IPS-20b (cell line): ENCODE measurements at regions not wholly inside any gene's neighbourhood (a gene's known extent, or its start where the extent isn't known, plus 50 kb on each side); places are given as distances from the start of the nearest gene placed in this dataset.

Source experiments
- H3K27ac ChIP-seq: one replicate; pipeline ENCODE4 v1.5.1; 2013; ENCODE audit warnings: low read length
- H3K27me3 ChIP-seq: 2 replicates; pipeline ENCODE4 v1.6.1; 2013; ENCODE audit warnings: mild to moderate bottlenecking, low read length, inconsistent platforms; ENCODE audit not compliant: insufficient read depth
- H3K36me3 ChIP-seq: 2 replicates; pipeline ENCODE4 v1.6.1; 2013; ENCODE audit warnings: low read depth, mild to moderate bottlenecking, inconsistent platforms, low read length, moderate library complexity; ENCODE audit not compliant: insufficient read depth
- H3K4me1 ChIP-seq: 2 replicates; pipeline ENCODE4 v1.6.1; 2013; ENCODE audit warnings: mild to moderate bottlenecking, control low read depth, inconsistent platforms, low read length, moderate library complexity; ENCODE audit not compliant: insufficient read depth
- H3K4me3 ChIP-seq: 2 replicates; pipeline ENCODE4 v1.5.1; 2013; ENCODE audit warnings: mild to moderate bottlenecking, low read length, inconsistent platforms
- H3K9ac ChIP-seq: 2 replicates; pipeline ENCODE4 v1.6.1; 2013; ENCODE audit warnings: low read depth, mild to moderate bottlenecking, inconsistent platforms, low read length, moderate library complexity
- H3K9me3 ChIP-seq: 2 replicates; pipeline ENCODE4 v1.6.1; 2013; ENCODE audit warnings: mild to moderate bottlenecking, low read depth, low read length, inconsistent platforms; ENCODE audit not compliant: insufficient read depth

DNA sequence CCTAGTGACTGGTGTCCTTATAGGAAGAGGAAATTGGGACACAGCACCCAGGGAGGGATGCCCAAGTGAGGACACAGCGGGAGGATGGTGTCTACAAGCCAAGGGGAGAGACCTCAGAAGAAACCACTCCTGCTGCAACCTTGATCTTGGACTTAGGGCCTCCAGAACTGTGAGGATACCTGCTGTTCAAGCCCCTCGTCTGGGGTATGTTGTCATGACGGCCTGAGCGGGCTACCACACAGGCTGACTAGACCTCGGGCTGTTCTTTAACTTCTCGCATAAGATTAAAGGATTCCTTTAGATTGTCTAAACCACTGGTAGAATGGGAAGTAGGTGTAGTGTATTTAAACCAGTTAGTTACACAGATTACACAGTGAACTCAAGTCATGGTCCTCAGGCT, 138.3 kb downstream of the ASB1 start:
- H3K9me3 ChIP-seq, result no peaks in the 10 kb centered on the region
- no peaks in the 10 kb centered on the region for H3K4me1 ChIP-seq
- no peak overlapping the region for H3K9ac ChIP-seq
- H3K4me3 ChIP-seq, result no peak overlapping the region
- no peaks in the 10 kb centered on the region for H3K36me3 ChIP-seq
- no peaks in the 10 kb centered on the region for H3K27me3 ChIP-seq
- H3K27ac ChIP-seq, result no peak overlapping the region

DNA sequence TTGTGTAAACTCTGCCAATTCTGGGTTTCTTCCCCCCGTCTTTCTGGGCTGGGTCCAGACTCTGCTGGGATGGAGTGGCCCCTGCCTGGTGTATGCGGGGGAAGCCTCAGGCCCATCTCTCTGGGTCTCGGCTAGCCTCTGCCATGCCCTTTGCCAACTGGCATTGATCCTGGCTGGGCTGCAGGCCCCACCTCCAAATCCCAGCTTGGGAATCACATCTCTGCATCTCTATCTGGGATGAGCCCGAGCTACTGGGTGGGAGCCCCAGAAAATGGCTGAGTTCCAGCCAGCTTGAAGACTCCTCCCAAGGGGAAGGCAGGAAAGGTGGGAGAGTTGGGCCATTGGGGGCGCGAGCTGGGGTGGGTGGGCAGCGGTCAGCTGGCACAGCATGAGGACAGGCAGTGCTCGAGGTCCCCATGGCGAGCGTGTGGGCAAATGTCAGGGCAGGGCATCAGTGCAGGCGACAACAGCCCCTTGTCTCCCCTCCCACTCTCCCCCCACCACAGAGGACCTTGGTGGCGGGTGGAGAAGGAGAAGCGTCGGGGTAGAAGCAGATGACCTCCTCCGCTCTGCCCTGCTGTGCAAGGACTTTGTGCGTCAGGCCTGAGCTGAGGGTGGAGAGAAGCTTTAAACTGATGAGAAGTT, 139.4 kb downstream of the ASB1 start:
- H3K27ac ChIP-seq, result no peak overlapping the region

DNA sequence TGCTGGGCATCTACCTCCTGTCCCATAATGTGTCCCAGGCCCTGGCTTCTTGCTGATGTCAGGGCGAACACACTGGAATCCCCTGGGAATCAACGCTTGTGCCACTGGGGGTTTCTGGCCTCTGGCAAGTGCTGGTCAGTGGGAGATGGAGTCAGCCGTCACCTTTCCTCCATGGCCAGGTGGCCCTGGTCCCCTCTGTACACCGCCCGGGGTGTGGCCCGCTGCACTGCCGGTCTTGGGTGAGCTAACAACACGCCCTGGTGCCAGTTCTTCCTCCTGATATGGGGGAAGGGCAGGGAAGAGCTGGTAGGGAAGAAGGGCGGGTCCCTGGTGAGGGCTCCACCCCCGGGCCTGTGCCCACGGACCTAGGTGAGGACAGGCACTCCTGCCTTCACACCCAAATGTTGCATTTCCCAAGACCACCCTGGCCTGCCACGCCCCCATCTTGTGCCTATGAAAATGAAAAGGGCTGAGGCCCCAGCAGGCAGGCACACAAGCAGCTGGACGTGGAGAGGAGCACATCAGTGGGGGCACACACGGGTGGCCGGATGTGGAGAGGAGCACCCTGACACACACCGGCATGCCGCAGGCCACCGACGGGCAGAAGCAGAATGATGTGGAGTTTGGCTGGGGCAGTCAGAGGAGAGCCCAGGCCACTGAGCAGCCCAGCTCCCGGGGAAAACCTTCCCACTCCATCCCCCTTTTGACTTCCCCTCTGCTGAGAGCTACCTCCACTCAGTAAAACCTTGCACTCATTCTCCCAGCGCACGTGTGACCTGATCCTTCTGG, 140.5 kb downstream of the ASB1 start:
- no peaks in the 10 kb centered on the region for H3K9me3 ChIP-seq
- no peaks in the 10 kb centered on the region for H3K36me3 ChIP-seq
- no peaks in the 10 kb centered on the region for H3K4me1 ChIP-seq
- H3K27ac ChIP-seq, result no peak overlapping the region
- H3K4me3 ChIP-seq, result no peak overlapping the region
- no peaks in the 10 kb centered on the region for H3K27me3 ChIP-seq
- H3K9ac ChIP-seq, result no peak overlapping the region

More for the DNA sequence above, 139.4 kb downstream of the ASB1 start:
- Histone ChIP-seq H3K36me3 (no peaks in the 10 kb centered on the region), H3K9me3 (no peaks in the 10 kb centered on the region), H3K9ac (no peak overlapping the region), H3K4me3 (no peak overlapping the region), H3K27me3 (no peaks in the 10 kb centered on the region), H3K4me1 (no peaks in the 10 kb centered on the region)

DNA sequence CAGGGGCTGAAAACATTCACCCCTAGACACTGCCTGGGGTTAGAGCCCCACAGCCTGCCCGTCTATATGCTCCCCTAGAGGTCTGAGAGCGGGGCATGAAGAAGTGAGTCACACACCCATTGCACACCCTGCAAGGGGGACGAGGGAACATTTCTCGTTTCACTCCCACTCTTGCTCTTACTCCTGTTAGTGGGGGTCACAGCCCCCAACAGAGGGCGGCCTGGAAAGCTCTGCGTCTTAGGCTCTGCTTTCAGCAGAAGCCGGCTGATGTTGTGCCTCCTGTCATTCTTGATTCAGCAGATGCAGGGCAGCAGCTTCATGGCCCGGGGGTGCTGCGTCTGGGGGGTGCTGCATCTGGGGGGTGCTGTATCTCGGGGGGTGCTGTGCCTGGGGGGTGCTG, 141.3 kb downstream of the ASB1 start:
- H3K9ac ChIP-seq, result no peak overlapping the region
- H3K27ac ChIP-seq, result no peak overlapping the region
- H3K9me3 ChIP-seq, result no peaks in the 10 kb centered on the region
- no peaks in the 10 kb centered on the region for H3K4me1 ChIP-seq
- H3K36me3 ChIP-seq, result no peaks in the 10 kb centered on the region
- no peak overlapping the region for H3K4me3 ChIP-seq
- no peaks in the 10 kb centered on the region for H3K27me3 ChIP-seq

DNA sequence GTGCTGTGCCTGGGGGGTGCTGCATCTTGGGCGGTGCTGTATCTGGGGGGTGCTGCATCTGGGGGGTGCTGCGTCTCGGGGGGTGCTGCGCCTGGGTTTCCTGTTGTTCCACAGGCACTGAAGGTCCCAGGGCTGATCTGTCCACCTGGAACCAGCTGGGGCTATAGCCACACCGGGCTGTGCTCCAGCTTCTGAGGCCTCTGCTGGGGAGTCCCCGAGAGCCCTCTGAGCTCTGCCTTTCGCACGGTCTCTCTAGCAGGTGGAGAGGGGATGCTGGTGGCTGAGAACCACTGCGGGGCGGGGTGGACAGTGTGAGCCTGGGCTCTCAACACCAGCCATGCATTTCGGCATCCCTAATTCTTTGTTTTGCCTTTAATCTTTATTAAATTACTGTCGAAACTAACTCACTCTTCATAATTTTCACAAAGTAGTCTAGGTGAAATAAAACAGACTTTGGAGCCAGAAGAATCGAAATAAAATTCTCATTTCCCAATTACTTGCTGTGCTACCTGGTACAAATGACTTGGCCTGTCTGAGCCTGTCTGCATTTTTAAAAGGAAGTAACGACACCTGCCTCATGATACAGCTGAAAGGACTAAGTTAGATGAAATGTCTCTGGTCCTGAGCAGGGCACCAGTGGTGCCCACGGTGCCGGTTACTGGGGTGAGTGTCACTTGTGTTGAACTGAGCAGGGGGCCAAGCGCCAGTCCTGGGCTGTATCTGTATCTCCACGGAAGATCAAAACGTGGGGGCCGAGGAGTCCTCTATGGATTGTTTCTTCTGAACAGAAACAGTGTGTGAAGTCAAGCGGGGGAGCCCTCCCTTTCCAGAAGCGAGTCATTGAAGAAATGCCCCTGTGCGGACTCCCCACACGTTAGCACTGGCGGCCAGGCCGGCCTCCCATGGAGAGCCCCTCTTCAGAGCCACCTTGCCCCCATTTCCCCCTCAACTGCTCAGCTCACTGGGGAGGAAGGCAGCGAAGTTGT, 142.0 kb downstream of the ASB1 start:
- Histone ChIP-seq H3K27ac (no peak overlapping the region), H3K27me3 (no peaks in the 10 kb centered on the region), H3K9ac (no peak overlapping the region), H3K9me3 (no peaks in the 10 kb centered on the region), H3K4me1 (no peaks in the 10 kb centered on the region), H3K36me3 (no peaks in the 10 kb centered on the region), H3K4me3 (no peak overlapping the region)

DNA sequence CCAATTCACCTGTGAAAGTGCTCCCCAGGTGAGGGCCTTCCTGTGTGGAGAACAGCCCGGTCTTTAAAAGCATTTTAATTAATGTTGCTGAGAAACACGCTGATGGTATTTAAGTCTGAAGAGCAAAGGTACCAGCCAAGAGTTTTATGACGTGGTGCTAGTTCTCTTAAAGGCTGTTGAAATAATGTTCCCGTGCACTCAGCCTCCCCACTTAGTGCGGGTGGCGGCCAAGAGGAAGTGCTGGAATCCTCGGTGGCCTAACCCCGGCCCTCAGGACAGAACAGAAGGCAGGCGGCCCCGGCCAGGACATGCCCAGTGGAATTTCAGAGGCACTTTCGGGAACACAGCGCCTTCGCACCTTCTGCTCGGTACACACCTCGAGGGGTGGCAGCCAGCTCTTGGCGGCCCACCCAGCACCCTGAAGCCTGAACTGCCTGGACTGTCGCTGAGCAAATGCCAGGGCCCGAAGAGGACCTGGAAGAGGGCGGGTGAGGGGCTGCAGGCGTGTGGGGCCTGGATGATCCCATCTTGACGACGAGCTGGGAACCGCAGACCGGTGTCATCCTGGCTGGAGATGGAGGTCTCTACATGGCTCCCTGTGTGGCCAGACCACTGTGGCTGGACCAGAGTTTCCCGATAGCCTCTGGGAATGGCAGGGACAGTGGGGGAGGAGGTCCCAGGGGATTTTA, 142.9 kb downstream of the ASB1 start:
- H3K27ac ChIP-seq, result no peak overlapping the region
- H3K27me3 ChIP-seq, result no peaks in the 10 kb centered on the region
- H3K4me3 ChIP-seq, result no peak overlapping the region

DNA sequence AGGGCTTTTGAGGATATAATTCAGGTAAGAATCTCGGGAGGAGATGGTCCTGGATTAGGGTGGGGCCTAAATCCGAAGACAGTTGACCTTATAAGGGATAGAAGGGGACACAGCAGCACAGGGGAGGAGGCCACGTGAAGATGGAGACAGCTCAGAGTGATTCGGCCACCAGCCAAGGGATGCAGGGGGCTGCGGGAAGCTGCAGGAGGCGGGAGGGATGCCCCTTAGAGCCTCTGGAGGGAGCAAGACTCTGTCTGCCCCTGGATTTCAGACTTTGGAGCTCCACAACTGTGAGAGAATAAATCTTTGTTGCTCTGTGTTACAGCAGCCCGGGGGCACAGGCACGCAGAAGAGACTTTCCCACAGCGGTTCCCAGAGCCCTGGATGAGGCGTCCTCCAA, 143.7 kb downstream of the ASB1 start:
- H3K4me3 ChIP-seq, result no peak overlapping the region
- no peak overlapping the region for H3K9ac ChIP-seq
- no peaks in the 10 kb centered on the region for H3K36me3 ChIP-seq
- H3K27ac ChIP-seq, result no peak overlapping the region
- H3K9me3 ChIP-seq, result no peaks in the 10 kb centered on the region
- no peaks in the 10 kb centered on the region for H3K27me3 ChIP-seq
- no peaks in the 10 kb centered on the region for H3K4me1 ChIP-seq

More for the DNA sequence above, 142.9 kb downstream of the ASB1 start:
- H3K36me3 ChIP-seq, result no peaks in the 10 kb centered on the region
- no peaks in the 10 kb centered on the region for H3K4me1 ChIP-seq
- no peaks in the 10 kb centered on the region for H3K9me3 ChIP-seq
- H3K9ac ChIP-seq, result no peak overlapping the region

DNA sequence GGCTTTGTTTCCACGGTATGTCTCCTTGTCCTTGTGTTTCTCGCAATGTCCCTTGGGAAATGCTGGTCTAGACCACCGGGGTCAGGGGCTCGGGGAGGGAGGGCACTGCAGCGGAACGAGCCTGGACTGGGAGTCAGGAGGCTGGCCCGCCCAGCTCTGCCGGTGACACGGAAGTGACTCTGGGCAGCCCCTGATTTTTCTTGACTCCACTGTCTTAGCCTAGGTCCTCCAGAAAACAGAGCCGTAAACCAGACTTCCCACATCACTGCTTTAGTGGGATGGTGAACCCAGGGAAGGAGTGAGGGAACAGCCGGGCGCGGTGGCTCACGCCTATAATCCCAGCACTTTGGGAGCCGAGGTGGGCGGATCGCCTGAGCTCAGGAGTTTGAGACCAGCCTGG, 144.2 kb downstream of the ASB1 start:
- Histone ChIP-seq H3K4me3 (no peak overlapping the region), H3K9me3 (no peaks in the 10 kb centered on the region)

DNA sequence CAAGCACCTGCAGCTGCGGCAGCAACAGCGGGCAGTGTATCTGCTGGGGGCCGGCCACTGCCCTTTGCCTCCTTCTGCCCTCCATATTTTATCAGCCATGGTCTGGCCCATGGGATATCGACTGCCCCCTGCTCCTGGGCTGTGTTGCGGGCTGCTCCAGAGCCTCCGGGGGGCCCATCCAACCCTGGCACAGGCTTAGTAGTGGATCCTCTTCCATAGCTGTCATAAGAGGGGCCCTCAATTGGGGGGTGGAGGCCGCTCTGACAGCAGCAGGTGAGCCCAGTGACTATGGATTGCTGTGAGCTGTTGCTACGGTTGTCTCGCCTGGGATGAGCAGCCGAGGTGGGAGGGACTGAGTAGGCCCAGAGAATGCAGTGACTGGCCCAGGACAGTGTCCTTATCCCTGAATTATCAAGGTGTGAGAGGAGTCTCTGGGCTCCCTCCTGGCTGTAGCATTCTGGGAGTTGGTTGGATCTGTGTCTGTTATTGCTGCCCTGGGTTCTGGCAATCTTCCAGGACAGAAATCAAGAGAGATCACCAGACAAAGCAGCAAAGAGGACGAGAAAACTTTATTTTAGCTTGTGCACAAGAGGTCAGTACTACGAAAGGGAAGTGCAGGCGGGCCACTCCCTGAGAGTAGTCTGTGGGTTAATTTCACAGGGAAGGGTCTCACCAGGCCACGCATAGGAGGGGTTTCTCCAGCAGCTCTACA, 145.1 kb downstream of the ASB1 start:
- H3K4me3 ChIP-seq, result no peak overlapping the region
- H3K27me3 ChIP-seq, result peaks cover 4% of the 10 kb centered on the region; the same call in 1 of the 2 replicates
- no peak overlapping the region for H3K27ac ChIP-seq
- no peaks in the 10 kb centered on the region for H3K4me1 ChIP-seq
- no peaks in the 10 kb centered on the region for H3K9me3 ChIP-seq
- no peaks in the 10 kb centered on the region for H3K36me3 ChIP-seq
- no peak overlapping the region for H3K9ac ChIP-seq

More for the DNA sequence above, 144.2 kb downstream of the ASB1 start:
- H3K4me1 ChIP-seq, result no peaks in the 10 kb centered on the region
- H3K36me3 ChIP-seq, result no peaks in the 10 kb centered on the region
- H3K27ac ChIP-seq, result no peak overlapping the region
- H3K9ac ChIP-seq, result no peak overlapping the region
- 0 out of 2 replicates have a peak, but pooled peaks cover 4% of the 10 kb centered on the region for H3K27me3 ChIP-seq

DNA sequence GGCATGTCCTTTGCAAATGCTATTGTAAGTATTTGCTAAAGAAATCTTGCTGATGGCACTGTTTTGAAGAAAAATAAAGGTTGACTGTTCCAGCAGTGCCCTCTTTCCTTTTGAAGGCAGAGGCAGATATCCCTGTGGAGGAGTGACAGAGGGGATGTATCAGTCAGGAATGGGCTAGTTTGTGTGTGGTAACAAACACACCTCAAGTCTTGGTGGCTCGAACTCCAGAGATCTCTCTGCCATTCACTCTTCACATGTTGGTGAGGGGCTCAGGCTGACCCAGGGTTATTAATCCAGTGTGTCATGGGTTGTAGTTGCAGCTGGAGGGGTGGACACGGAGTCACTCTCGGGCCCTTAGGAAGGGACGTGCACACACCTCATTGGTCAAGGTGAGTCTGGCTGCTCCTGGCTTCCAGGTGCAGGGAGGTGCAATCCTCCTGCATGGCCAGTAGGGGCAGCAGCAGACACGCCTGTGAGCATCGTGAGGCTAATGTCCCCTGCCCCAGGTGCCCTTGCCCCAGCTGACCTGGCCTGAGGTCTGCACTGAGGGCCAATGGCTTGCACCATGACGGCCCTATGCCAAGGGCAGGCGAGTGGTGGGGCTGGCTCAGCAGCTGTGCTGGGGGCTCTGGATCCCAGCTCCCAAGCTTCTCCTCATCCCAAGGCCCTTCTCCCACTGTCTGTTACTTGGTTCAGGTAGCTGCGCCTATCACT, 146.5 kb downstream of the ASB1 start:
- H3K4me3 ChIP-seq, result no peak overlapping the region
- no peaks in the 10 kb centered on the region for H3K36me3 ChIP-seq
- no peak overlapping the region for H3K27ac ChIP-seq
- H3K9ac ChIP-seq, result no peak overlapping the region
- H3K27me3 ChIP-seq, result peaks cover 4% of the 10 kb centered on the region; the same call in 1 of the 2 replicates
- H3K4me1 ChIP-seq, result no peaks in the 10 kb centered on the region
- no peaks in the 10 kb centered on the region for H3K9me3 ChIP-seq
